OCI-LY7 (cell line): ENCODE measurements at regions not wholly inside any gene's neighbourhood (a gene's known extent, or its start where the extent isn't known, plus 50 kb on each side); places are given as distances from the start of the nearest gene placed in this dataset.

Experiments used
- BruUV-seq: library from RNA; stranded (reverse); fragments of 400-500 nt; replicated peaks from 2 replicates; lab custom pipeline; 2021; lab: Mats Ljungman, UMichigan
- CTCF ChIA-PET: fragments of 300-600 bp; sonication (Branson Sonifier 250); formaldehyde crosslinking; loops from one replicate; lab custom pipeline; 2022; ENCODE audit warnings: antibody characterized with exemption; ENCODE audit not compliant: unreplicated experiment; lab: Charles Lee
- POLR2A ChIA-PET: fragments of 300-600 bp; sonication (Branson Sonifier 250); formaldehyde crosslinking; loops from one replicate; lab custom pipeline; 2022; ENCODE audit warnings: antibody characterized with exemption; lab: Charles Lee
- DNase-seq: peaks from one replicate; pipeline ENCODE4 v3.0.0-alpha.2; 2015; ENCODE audit warnings: low spot score
- H2AFZ ChIP-seq: fragments of 200-600 bp; sonication (generic), shearing (Covaris generic); 2 replicates; pipeline ENCODE4 v1.6.1; 2014; ENCODE audit warnings: mild to moderate bottlenecking, antibody characterized with exemption, low read length, moderate library complexity
- H3K27ac ChIP-seq: fragments of 200-600 bp; sonication (generic); 2 replicates; pipeline ENCODE4 v1.5.1; 2014; ENCODE audit warnings: mixed run types, low read depth, mild to moderate bottlenecking, moderate library complexity, low read length, inconsistent platforms; ENCODE audit not compliant: poor library complexity, severe bottlenecking
- H3K36me3 ChIP-seq: fragments of 200-600 bp; sonication (generic); 2 replicates; pipeline ENCODE4 v1.6.1; 2014; ENCODE audit warnings: mild to moderate bottlenecking, antibody characterized with exemption, low read length, moderate library complexity, mixed read lengths; ENCODE audit not compliant: insufficient read depth
- H3K4me1 ChIP-seq: fragments of 200-600 bp; sonication (generic); 2 replicates; pipeline ENCODE4 v1.5.1; 2014; ENCODE audit warnings: mild to moderate bottlenecking, low read length; ENCODE audit not compliant: insufficient read depth, poor library complexity, severe bottlenecking
- H3K4me2 ChIP-seq: fragments of 200-600 bp; sonication (generic); 2 replicates; pipeline ENCODE4 v1.6.1; 2014; ENCODE audit warnings: mild to moderate bottlenecking, low read length
- H3K4me3 ChIP-seq: fragments of 200-600 bp; sonication (generic); 2 replicates; pipeline ENCODE4 v1.5.1; 2014; ENCODE audit warnings: mild to moderate bottlenecking, low read depth, low read length; ENCODE audit not compliant: poor library complexity, severe bottlenecking
- H3K79me2 ChIP-seq: fragments of 200-600 bp; sonication (generic); 2 replicates; pipeline ENCODE4 v1.6.1; 2016; ENCODE audit warnings: low read depth, mild to moderate bottlenecking, low read length, moderate library complexity, mixed read lengths; ENCODE audit not compliant: insufficient read depth
- H3K9me2 ChIP-seq: fragments of 200-600 bp; sonication (generic); 2 replicates; pipeline ENCODE4 v1.6.1; 2016; ENCODE audit warnings: mild to moderate bottlenecking, low read length, mixed read lengths; ENCODE audit not compliant: insufficient read depth
- H3K9me3 ChIP-seq: fragments of 200-600 bp; sonication (generic); 2 replicates; pipeline ENCODE4 v1.6.1; 2014; ENCODE audit warnings: mild to moderate bottlenecking, mixed run types, low read length, mixed read lengths
- H4K20me1 ChIP-seq: fragments of 200-600 bp; sonication (generic); 2 replicates; pipeline ENCODE4 v1.6.1; 2014; ENCODE audit warnings: mild to moderate bottlenecking, antibody characterized with exemption, low read length, moderate library complexity, mixed read lengths; ENCODE audit not compliant: insufficient read depth
- EZH2phosphoT487 ChIP-seq: fragments of 200-600 bp; sonication (generic); IDR thresholded peaks from 2 replicates; pipeline ENCODE4 v1.6.1; 2018; ENCODE audit warnings: low read depth, borderline replicate concordance, mild to moderate bottlenecking, mixed run types, antibody characterized with exemption, low read length, moderate library complexity, mixed read lengths
- intact Hi-C: fragments of 100-400 bp; cut with micrococcal nuclease; formaldehyde crosslinking; loops from one replicate; pipeline ENCODE4 v1.10.0; 2022; ENCODE audit not compliant: unreplicated experiment
- TF ChIP-seq, protein P1 (sequence below): fragments of 200-600 bp; sonication (generic); conservative IDR thresholded peaks from 2 replicates; pipeline ENCODE4 v1.5.1; 2014; ENCODE audit warnings: mild to moderate bottlenecking, antibody characterized with exemption, low read length, moderate library complexity, mixed read lengths

DNA sequence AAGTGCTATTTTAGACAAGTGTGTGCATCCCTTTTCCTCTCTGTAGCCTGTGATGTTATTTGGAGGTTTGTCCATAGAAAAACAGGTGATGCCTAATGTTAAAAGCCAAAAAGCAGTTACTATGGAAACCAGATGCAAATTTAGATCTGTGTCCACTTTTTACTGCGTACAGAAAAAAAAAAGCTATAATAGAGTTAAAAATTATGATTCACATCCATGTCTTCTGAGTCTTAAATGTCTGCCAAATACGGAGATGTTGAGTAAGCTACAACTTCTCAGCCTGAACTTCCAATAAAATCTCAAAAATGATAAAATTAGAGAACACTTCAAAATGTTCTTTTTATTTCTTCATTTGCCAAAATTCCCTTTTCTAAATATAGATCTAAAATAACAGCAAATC lies 74.2 kb upstream of the GAP43 start:
- TF ChIP-seq EZH2phosphoT487: no peak
- TF ChIP-seq, protein P1, sequence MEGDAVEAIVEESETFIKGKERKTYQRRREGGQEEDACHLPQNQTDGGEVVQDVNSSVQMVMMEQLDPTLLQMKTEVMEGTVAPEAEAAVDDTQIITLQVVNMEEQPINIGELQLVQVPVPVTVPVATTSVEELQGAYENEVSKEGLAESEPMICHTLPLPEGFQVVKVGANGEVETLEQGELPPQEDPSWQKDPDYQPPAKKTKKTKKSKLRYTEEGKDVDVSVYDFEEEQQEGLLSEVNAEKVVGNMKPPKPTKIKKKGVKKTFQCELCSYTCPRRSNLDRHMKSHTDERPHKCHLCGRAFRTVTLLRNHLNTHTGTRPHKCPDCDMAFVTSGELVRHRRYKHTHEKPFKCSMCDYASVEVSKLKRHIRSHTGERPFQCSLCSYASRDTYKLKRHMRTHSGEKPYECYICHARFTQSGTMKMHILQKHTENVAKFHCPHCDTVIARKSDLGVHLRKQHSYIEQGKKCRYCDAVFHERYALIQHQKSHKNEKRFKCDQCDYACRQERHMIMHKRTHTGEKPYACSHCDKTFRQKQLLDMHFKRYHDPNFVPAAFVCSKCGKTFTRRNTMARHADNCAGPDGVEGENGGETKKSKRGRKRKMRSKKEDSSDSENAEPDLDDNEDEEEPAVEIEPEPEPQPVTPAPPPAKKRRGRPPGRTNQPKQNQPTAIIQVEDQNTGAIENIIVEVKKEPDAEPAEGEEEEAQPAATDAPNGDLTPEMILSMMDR: no peak
- H3K4me2 ChIP-seq: no peak overlapping the region
- DNase-seq: no peak
- H4K20me1 ChIP-seq: no peaks in the 10 kb centered on the region
- no peaks in the 10 kb centered on the region for H3K79me2 ChIP-seq
- no peak overlapping the region for H3K27ac ChIP-seq
- POLR2A ChIA-PET: interaction anchor here (0.7 kb wide), 1 partner anchor 13 kb away, joined by 3 read pairs; no protein-coding TSS in a partner anchor
- H3K4me1 ChIP-seq: no peaks in the 10 kb centered on the region
- no peak overlapping the region for H2AFZ ChIP-seq
- H3K9me2 ChIP-seq: no peaks in the 10 kb centered on the region
- no peak overlapping the region for H3K4me3 ChIP-seq
- CTCF ChIA-PET: no interaction called here
- BruUV-seq: no TSS peak
- no peaks in the 10 kb centered on the region for H3K36me3 ChIP-seq
- intact Hi-C loops: no loop called here
- no peaks in the 10 kb centered on the region for H3K9me3 ChIP-seq

DNA sequence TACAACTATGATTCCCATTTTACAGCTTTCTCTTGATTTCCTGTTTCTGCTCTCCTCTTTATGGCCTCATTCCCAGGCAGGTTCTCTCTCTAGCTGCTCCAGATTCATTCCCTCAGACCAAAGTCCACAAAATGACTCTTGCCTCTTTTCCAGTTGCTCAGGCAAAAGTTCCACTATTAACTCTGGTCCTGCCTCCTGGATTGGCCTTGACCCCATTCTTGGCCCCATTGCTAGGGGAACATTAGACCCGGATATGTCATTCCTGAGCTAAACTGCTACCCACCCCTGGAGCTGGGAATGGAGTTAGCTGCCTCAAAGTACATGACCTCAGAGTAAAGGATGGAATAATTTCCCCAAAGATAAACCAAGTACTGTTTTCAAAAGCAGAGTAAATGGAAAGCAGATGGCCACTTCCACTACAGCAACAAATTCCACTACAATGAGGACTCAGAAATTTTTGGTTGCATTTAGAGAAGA lies 73.0 kb upstream of the GAP43 start:
- no TSS peak for BruUV-seq
- CTCF ChIA-PET: no interaction called here
- H3K79me2 ChIP-seq: no peaks in the 10 kb centered on the region
- H3K4me1 ChIP-seq: no peaks in the 10 kb centered on the region
- no peaks in the 10 kb centered on the region for H4K20me1 ChIP-seq
- no peak overlapping the region for H2AFZ ChIP-seq
- no peak overlapping the region for H3K4me2 ChIP-seq
- no peak for TF ChIP-seq EZH2phosphoT487
- H3K36me3 ChIP-seq: no peaks in the 10 kb centered on the region
- no peak overlapping the region for H3K4me3 ChIP-seq
- no peaks in the 10 kb centered on the region for H3K9me2 ChIP-seq
- no peak for DNase-seq
- H3K9me3 ChIP-seq: no peaks in the 10 kb centered on the region
- POLR2A ChIA-PET: interaction anchor here (0.8 kb wide), 1 partner anchor 8 kb away, joined by 4 read pairs; no protein-coding TSS in a partner anchor
- H3K27ac ChIP-seq: no peak overlapping the region
- intact Hi-C loops: no loop called here

DNA sequence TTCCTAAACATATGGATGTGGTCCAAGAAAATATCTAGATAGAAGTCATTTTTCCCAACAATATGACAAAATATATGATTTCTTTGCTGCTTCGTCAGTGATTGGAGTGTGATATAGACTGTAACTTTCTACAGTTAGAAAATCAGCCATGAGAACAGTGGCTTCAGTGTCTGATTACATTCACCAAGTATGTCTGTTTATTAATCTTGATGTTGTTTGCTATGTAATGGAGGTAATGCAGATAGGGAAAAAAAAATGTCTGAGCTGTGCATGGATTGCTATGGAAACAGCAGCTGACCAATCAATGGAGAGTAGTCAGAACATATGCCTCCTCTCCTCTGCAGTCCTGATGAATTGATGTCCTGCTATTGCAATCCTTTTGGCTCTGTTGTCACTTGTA lies 72.3 kb upstream of the GAP43 start:
- Histone ChIP-seq H3K4me2 (no peak overlapping the region), H3K36me3 (no peaks in the 10 kb centered on the region), H3K79me2 (no peaks in the 10 kb centered on the region), H3K4me3 (no peak overlapping the region), H2AFZ (no peak overlapping the region), H3K9me3 (no peaks in the 10 kb centered on the region), H3K9me2 (no peaks in the 10 kb centered on the region), H4K20me1 (no peaks in the 10 kb centered on the region), H3K4me1 (no peaks in the 10 kb centered on the region), H3K27ac (no peak overlapping the region)
- ChIA-PET CTCF (no interaction called here), POLR2A (interaction anchor here (0.6 kb wide), 1 partner anchor 717 kb away, joined by 3 read pairs; no protein-coding TSS in a partner anchor)
- intact Hi-C loops: no loop called here
- BruUV-seq: no TSS peak
- DNase-seq: no peak
- no peak for TF ChIP-seq EZH2phosphoT487
- TF ChIP-seq, protein P1: no peak
